Choroid plexus epithelial cell (primary cell): ENCODE measurements at regions not wholly inside any gene's neighbourhood (a gene's known extent, or its start where the extent isn't known, plus 50 kb on each side); places are given as distances from the start of the nearest gene placed in this dataset.

Source experiments
- DNase-seq: peaks from one replicate; pipeline ENCODE4 v3.0.0-alpha.2; 2010; ENCODE audit warnings: low read depth
- H3K4me3 ChIP-seq: 2 replicates; pipeline ENCODE4 v1.5.1; 2011; ENCODE audit warnings: low read depth, mild to moderate bottlenecking, control low read depth, low read length, moderate library complexity
- TF ChIP-seq, protein P1 (sequence below): conservative IDR thresholded peaks from 2 replicates; pipeline ENCODE4 v1.5.1; 2011; ENCODE audit warnings: low read depth, mild to moderate bottlenecking, control low read depth, inconsistent platforms, low read length, moderate library complexity

DNA sequence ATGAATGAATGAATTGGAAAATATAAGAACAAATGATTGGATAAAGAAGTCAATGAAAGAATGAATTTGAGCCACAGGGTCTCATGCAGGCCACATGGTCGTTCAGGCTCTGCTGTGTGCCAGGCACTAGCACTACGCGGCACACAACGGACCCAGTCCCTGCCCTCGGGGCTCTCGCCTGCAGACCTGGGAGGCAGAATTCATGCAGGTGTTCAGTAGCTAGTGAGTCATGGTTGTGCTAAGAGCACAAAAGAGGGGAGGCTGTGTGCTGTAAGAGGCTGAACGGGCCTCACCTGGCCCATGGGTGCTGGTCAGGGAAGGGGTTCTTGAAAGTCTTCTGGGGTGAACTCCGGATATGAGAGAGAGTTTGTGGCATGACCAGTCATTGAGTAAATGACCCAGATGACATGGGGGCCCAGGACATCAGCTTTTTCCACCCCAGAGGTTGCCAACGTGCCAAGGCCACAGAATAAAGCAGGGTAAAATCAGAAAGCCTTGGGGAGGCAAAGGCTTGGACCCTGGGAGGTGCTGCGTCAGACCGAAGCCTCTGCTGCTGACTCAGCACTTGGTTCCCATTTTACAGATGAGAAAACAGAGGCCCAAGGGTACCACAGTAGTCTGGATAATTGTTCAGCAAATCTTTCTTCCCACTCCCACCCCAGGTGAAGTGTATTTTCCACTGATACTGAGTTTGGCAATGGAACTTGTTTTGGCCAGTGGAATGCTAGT lies 264.3 kb upstream of the MVB12B start:
- DNase-seq: no peak

DNA sequence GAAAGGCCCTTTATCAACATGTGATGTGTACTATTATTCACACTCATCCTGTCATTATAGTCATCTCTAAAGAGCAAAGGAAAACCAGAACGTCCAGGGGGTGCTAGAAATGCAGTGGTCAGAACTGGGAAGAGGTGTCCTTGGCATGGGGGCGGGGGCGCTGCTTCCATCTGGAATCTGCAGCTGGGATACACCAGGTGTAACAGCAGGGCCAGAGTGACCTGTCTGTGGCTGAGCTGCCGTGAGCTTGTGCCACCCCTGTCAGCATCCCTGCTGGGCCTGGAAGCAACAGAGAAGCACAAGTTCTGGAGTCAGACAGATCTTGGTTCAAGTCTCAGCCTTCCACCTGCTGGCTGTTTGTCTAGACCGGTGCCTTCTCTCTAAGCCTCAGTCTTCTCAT lies 263.3 kb upstream of the MVB12B start:
- TF ChIP-seq, protein P1, sequence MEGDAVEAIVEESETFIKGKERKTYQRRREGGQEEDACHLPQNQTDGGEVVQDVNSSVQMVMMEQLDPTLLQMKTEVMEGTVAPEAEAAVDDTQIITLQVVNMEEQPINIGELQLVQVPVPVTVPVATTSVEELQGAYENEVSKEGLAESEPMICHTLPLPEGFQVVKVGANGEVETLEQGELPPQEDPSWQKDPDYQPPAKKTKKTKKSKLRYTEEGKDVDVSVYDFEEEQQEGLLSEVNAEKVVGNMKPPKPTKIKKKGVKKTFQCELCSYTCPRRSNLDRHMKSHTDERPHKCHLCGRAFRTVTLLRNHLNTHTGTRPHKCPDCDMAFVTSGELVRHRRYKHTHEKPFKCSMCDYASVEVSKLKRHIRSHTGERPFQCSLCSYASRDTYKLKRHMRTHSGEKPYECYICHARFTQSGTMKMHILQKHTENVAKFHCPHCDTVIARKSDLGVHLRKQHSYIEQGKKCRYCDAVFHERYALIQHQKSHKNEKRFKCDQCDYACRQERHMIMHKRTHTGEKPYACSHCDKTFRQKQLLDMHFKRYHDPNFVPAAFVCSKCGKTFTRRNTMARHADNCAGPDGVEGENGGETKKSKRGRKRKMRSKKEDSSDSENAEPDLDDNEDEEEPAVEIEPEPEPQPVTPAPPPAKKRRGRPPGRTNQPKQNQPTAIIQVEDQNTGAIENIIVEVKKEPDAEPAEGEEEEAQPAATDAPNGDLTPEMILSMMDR: no peak
- no peak for DNase-seq
- no peak overlapping the region for H3K4me3 ChIP-seq

More for the DNA sequence above, 264.3 kb upstream of the MVB12B start:
- H3K4me3 ChIP-seq: no peak overlapping the region
- TF ChIP-seq, protein P1: no peak

DNA sequence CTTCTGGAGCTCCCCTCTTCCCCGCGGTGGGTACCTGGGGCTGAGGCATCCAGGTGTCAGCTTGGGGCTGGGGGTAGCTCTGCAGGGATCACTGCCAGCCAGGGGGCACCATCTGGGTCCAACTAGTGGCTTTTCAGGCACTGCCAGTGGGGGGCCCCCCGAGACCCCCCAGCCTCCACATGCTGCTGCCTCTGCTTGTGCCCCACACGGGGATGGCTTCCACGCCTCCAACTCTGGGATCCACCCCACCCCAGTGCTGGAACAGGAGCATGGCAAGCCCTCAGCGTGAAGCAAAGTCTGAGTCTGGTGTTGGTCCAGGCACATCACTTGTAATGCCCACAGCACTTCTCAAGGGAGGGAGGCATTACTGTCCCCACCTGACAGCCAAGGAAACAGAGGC lies 260.5 kb upstream of the MVB12B start:
- no peak overlapping the region for H3K4me3 ChIP-seq
- DNase-seq: no peak
- TF ChIP-seq, protein P1: no peak

DNA sequence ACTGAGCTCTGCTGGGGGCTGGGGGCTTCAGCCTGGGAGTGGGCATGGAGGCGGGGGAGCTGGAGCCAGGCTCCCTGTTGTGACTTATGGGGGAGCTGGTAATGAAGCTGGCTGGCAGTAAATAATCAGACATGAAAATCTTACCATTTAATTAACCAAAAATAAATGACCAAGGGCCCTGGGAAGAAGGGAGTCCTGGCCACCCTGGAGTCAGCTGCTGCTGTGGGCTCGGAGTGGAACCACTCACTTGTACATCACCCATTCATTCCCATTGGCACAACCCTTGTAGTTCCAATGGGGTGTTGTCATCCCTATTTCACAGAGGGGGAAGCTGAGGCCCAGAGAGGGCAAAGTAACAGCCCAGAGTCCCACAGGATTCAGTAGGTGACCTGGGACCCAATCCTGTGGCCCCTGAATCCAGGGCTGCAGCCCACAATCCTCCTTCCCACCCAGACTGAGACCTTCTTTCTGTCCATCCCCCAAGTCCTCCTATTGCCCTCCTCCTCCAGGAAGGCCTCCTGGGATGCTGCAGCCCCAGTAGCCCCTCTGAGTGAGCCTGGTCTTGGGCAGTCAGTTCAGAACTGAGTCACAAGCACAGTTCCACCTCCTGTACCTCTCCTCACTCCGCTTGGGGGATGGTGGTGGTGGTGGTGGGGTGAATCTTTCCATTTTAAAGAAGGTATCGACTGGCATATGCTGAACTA lies 259.4 kb upstream of the MVB12B start:
- TF ChIP-seq, protein P1: no peak
- DNase-seq: no peak
- H3K4me3 ChIP-seq: no peak overlapping the region

DNA sequence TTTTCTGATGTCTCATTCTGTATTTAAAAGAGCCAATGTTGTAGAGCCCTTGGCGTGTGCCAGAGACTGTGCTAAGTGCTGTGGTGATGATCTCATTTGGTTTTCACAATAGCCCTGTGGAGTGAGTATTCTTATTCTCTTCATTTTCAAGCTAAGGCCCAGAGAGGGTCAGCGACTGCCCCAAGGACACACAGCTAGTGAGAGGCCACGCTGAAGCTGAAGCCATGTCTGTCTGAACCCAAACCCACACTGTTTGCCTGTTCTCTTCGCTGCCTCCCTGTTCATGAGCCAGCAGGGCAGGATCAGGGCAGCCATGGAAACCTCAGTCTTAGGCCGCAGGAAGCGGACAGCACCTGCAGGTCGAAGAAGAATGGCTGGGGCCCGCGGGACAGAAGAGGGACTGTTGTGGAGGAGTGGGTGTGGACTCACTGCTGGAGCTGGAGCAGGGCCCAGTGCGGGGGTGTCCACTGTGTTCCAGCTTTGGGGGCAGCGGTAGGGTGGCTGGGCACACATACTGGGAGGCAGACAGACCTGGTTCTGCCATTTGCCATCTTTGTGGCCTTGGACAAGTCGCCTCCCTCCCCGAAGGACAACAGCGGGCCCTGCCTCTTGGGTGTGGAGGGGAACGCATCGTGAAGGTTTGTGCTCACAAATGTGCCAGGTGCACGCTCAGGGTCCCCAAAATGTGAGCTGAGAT lies 257.9 kb upstream of the MVB12B start:
- TF ChIP-seq, protein P1: no peak
- DNase-seq: no peak
- H3K4me3 ChIP-seq: no peak overlapping the region

DNA sequence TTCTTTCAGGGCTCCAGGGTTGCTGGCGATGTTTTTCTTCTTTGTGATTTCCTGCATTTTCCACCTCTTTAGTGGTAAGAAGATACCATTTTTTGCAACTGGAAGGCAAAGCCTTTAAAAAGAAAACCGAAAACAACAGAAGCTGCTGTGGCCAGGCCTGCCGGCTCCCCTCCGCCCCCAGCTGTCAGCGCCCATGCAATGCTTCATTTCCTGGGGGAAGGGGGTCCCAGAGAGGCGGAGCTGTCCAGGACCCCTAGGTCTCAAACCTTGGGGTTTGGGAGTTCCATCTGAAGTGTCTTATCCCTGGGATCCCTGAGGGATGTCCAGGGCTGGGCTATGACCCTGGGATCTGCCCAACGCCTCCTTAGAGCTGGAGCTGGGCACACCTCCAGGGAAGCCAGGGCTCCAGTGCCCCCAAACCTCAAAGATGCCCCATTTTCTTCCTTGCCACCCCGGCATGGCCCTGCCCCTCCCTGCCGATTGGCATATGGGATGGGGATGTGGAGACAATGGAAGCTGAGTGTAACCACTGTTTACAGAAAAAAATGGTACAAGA lies 257.2 kb upstream of the MVB12B start:
- TF ChIP-seq, protein P1: no peak
- no peak overlapping the region for H3K4me3 ChIP-seq
- DNase-seq: no peak
